Chondrocyte (in vitro differentiated cells): ENCODE measurements at regions not wholly inside any gene's neighbourhood (a gene's known extent, or its start where the extent isn't known, plus 50 kb on each side); places are given as distances from the start of the nearest gene placed in this dataset.
A peak's percentile ranks its signal among the peaks of the same experiment; 100 is the strongest.

Experiments used
- DNase-seq: peaks from one replicate; pipeline ENCODE4 v3.0.0; 2021; ENCODE audit warnings: mixed read lengths, low spot score
- H3K27ac Mint-ChIP-seq: one replicate; pipeline ENCODE4 v1.8.0; 2021; ENCODE audit warnings: mild to moderate bottlenecking, moderate library complexity, mixed read lengths; ENCODE audit not compliant: unreplicated experiment
- H3K27me3 Mint-ChIP-seq: 2 replicates; pipeline ENCODE4 v1.8.0; 2021; ENCODE audit warnings: low read depth, mixed read lengths
- H3K36me3 Mint-ChIP-seq: 2 replicates; pipeline ENCODE4 v1.8.0; 2021; ENCODE audit warnings: low read depth, mixed read lengths
- H3K4me1 Mint-ChIP-seq: 2 replicates; pipeline ENCODE4 v1.8.0; 2021; ENCODE audit warnings: low read depth, mild to moderate bottlenecking, mixed read lengths
- H3K4me3 Mint-ChIP-seq: one replicate; pipeline ENCODE4 v1.8.0; 2021; ENCODE audit warnings: mild to moderate bottlenecking, moderate library complexity, mixed read lengths; ENCODE audit not compliant: unreplicated experiment
- H3K9me3 Mint-ChIP-seq: 2 replicates; pipeline ENCODE4 v1.8.0; 2021; ENCODE audit warnings: low read depth, mixed read lengths
- TF ChIP-seq, protein P1 (sequence below): fragments of 200-600 bp; sonication (generic); IDR thresholded peaks from 2 replicates; pipeline ENCODE4 v1.5.0; 2021; ENCODE audit warnings: antibody characterized with exemption, mild to moderate bottlenecking, moderate library complexity

DNA sequence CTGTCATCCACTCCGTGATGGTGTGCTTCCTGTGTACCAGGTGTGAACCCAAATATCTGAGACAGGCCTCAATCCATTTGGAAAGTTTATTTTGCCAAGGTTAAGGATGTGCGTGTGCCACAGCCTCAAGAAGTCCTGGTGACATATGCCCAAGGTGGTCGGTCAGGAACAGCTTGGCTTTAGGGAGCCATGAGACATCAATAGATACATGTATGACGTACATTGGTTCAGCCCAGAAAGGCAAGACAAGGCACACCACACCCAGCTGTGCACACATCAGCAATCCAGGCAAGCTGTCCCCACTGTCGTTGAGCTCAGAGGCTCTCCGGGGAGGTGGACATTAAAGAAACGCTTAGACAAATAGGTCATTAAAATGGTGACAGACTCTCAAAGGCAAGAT, 56.8 kb upstream of the SHANK2 start:
- H3K9me3 Mint-ChIP-seq, result no peaks in the 10 kb centered on the region
- H3K4me1 Mint-ChIP-seq, result no peaks in the 10 kb centered on the region
- no peak overlapping the region for H3K4me3 Mint-ChIP-seq
- TF ChIP-seq, protein P1, sequence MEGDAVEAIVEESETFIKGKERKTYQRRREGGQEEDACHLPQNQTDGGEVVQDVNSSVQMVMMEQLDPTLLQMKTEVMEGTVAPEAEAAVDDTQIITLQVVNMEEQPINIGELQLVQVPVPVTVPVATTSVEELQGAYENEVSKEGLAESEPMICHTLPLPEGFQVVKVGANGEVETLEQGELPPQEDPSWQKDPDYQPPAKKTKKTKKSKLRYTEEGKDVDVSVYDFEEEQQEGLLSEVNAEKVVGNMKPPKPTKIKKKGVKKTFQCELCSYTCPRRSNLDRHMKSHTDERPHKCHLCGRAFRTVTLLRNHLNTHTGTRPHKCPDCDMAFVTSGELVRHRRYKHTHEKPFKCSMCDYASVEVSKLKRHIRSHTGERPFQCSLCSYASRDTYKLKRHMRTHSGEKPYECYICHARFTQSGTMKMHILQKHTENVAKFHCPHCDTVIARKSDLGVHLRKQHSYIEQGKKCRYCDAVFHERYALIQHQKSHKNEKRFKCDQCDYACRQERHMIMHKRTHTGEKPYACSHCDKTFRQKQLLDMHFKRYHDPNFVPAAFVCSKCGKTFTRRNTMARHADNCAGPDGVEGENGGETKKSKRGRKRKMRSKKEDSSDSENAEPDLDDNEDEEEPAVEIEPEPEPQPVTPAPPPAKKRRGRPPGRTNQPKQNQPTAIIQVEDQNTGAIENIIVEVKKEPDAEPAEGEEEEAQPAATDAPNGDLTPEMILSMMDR, result no peak
- peaks cover 1% of the 10 kb centered on the region for H3K36me3 Mint-ChIP-seq
- DNase-seq, result no peak
- peaks cover 58% of the 10 kb centered on the region for H3K27me3 Mint-ChIP-seq
- no peak overlapping the region for H3K27ac Mint-ChIP-seq

DNA sequence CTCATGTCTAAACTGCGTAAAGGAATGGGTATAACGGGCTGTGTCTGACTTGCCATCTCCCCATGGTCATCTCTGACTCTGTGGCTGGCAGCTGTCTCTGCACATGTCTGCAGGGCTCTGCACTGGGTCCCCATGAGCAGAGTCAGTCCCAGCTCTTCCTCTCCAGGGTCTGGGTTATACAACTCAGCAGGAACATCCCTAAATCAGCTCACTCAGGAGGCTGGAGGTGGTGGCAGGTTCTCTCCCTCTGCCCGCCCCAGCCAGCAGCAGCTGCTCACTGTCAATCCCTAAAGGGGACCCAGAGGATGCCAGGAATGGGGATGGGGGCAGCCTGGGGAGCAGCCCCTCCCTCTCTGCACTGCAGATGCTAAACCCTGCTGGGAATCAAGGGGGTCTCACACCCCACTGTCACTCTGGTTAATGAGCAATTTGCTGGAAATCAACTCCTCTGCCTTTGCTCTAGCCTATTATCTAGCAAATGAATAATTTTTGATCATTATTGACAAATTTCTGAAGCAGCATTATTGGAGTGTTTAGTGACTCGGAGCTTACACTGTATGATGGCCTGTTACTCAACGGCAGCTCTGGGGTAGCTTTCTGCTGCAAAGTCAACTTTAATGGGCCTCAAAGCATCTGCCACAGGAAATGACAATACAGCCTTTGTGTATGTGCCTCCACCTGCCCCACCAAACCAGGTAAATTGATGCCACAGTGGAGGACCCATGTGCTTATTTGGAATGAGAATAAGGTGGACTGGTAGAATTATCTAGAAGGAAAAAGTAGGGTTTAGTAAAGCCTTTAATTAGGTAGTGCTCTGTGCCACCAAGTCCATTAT, 55.7 kb upstream of the SHANK2 start:
- peaks cover 1% of the 10 kb centered on the region for H3K36me3 Mint-ChIP-seq
- no peaks in the 10 kb centered on the region for H3K9me3 Mint-ChIP-seq
- no peak overlapping the region for H3K4me3 Mint-ChIP-seq
- no peak overlapping the region for H3K27ac Mint-ChIP-seq
- peaks cover 58% of the 10 kb centered on the region for H3K27me3 Mint-ChIP-seq
- H3K4me1 Mint-ChIP-seq, result no peaks in the 10 kb centered on the region
- no peak for DNase-seq
- TF ChIP-seq, protein P1, result no peak

DNA sequence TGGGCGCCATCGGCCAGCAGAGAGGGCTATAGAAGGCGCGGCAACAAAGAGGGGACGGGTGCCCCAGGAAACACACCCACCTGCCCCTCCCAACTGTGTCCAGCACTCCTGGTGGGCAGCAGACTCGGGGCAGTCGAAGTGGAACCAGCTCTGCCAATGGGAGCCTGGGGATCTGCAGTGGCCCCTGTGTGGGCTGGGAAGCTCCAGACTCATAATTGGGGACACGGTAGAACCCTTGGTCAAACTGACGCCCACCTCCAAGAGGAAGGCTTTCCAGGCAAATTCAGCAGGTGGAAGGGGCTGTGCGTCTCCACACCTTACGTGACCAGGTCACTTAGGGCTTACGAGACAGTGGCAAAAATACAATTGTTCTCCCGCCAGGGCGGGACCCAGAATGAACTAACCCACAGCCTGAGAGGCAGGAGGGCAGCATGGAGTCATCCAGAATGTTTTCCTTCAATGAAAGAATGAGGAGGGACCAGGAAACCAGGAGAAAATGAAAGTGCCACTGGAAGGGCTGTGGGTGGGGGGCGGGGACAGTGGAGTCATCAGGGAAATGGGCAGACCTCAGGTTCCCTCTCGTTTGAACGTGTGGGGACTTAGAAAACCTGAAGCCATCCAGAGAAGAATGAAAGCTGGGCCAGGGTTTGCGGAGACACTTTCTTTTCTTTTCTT, 53.2 kb upstream of the SHANK2 start:
- TF ChIP-seq, protein P1, result no peak
- Mint-ChIP-seq H3K4me1 (peaks cover 3% of the 10 kb centered on the region), H3K9me3 (no peaks in the 10 kb centered on the region), H3K27ac (no peak overlapping the region), H3K4me3 (no peak overlapping the region), H3K36me3 (no peaks in the 10 kb centered on the region), H3K27me3 (peaks cover 58% of the 10 kb centered on the region)
- peak; percentile 63 for DNase-seq

DNA sequence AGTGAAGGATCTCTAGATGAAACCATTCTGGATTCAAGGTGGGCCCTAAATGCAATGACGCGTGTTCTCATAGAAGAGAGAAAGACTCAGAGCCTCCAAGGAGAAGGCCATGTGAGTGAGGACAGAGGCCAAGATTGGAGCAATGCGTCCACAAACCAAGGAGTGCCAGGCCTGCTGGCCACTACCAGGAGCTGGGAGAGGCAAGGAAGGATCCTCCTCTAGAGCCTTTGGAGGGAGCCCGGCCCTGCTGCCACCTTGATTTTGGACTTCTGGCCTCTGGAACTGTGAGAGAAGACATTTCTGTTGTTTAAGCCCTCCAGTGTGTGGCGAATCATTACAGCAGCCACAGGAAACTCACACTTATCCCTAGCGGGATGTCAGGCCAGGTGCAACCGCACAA, 52.7 kb upstream of the SHANK2 start:
- Mint-ChIP-seq H3K36me3 (no peaks in the 10 kb centered on the region), H3K27ac (no peak overlapping the region), H3K4me1 (peaks cover 9% of the 10 kb centered on the region), H3K9me3 (no peaks in the 10 kb centered on the region), H3K4me3 (no peak overlapping the region), H3K27me3 (peaks cover 57% of the 10 kb centered on the region)
- peak; percentile 50 for DNase-seq
- TF ChIP-seq, protein P1, result no peak

DNA sequence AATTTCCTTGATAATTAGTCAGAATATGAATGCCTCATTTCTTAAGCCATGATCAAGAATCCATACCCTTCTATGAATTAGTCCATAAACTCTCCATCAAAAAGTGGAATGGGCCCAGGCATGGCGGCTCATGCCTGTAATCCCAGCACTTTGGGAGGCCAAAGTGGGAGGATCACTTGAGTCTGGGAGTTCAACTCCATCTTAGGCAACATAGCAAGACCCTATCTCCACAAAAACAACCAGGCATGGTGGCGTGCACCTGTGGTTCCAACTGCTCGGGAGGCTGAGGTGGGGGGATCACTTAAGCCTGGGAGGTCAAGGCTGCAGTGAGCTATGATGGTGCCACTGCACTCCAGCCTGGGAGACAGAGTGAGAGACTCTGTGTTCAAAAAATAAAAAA, 52.1 kb upstream of the SHANK2 start:
- H3K27me3 Mint-ChIP-seq, result peaks cover 56% of the 10 kb centered on the region
- H3K4me3 Mint-ChIP-seq, result no peak overlapping the region
- H3K4me1 Mint-ChIP-seq, result peaks cover 14% of the 10 kb centered on the region
- DNase-seq, result peak; percentile 25
- H3K27ac Mint-ChIP-seq, result no peak overlapping the region
- H3K36me3 Mint-ChIP-seq, result no peaks in the 10 kb centered on the region
- TF ChIP-seq, protein P1, result no peak
- no peaks in the 10 kb centered on the region for H3K9me3 Mint-ChIP-seq
